ENCODE measurements at regions not wholly inside any gene's neighbourhood (a gene's known extent, or its start where the extent isn't known, plus 50 kb on each side); places are given as distances from the start of the nearest gene placed in this dataset.

DNA sequence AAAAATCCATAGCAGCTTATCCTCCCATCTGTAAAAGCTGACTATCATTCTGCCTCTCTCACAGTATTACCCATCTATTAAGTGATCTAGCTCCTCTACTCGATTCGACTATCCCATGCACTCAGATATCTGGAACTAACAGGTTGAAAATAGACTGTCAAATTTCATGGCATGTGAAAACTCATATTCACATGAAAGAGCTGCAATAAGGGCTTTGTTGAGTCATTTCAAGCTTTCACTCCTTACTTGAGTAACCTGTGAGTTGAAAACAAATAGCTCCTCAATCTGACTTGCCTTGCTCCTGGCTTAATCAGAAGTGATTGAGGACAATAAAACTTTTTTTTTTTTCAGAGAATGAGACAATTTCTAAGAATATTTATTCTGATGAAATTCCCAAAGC lies 192.4 kb upstream of the ERBB4 start:
- DNase-seq (ENCODE audit: low spot score) (no peak), ATAC-seq (ENCODE audit: insufficient number of reproducible peaks, low FRiP score, low read depth) (no peak)
- TF ChIP-seq, protein P1, sequence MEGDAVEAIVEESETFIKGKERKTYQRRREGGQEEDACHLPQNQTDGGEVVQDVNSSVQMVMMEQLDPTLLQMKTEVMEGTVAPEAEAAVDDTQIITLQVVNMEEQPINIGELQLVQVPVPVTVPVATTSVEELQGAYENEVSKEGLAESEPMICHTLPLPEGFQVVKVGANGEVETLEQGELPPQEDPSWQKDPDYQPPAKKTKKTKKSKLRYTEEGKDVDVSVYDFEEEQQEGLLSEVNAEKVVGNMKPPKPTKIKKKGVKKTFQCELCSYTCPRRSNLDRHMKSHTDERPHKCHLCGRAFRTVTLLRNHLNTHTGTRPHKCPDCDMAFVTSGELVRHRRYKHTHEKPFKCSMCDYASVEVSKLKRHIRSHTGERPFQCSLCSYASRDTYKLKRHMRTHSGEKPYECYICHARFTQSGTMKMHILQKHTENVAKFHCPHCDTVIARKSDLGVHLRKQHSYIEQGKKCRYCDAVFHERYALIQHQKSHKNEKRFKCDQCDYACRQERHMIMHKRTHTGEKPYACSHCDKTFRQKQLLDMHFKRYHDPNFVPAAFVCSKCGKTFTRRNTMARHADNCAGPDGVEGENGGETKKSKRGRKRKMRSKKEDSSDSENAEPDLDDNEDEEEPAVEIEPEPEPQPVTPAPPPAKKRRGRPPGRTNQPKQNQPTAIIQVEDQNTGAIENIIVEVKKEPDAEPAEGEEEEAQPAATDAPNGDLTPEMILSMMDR (IDR thresholded peaks at IDR 0.05) = no peak
- Histone ChIP-seq H3K27me3 (replicated peaks; ENCODE audit: insufficient read depth) (no peaks in the 10 kb centered on the region), H3K27ac (no peak overlapping the region), H3K36me3 (no peaks in the 10 kb centered on the region), H3K4me1 (ENCODE audit: control insufficient read depth in 1 of 2, low read depth in 2 of 2) (no peaks in the 10 kb centered on the region), H3K4me3 (no peak overlapping the region), H3K9me3 (no peaks in the 10 kb centered on the region)

DNA sequence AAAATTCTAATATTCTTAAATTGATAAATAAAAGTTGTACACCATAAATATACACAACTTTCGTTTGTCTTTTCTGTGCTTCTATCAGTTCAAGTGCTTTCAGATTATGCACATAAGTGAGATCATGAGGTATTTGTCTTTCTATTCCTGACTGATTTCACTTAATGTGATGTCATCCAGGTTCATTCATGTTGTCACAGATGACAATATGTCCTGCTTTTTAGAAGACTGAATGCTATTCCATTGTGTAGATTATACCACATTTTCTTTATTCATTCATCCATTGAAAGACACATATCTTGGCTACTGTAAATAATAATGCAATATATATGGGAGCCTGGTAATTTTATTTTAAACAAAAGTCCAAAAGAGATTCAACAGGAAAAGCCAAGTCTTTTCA lies 190.1 kb upstream of the ERBB4 start:
- Histone ChIP-seq H3K27me3 (replicated peaks; ENCODE audit: insufficient read depth) (no peaks in the 10 kb centered on the region), H3K36me3 (no peaks in the 10 kb centered on the region), H3K27ac (no peak overlapping the region), H3K4me3 (no peak overlapping the region), H3K4me1 (ENCODE audit: control insufficient read depth in 1 of 2, low read depth in 2 of 2) (no peaks in the 10 kb centered on the region), H3K9me3 (no peaks in the 10 kb centered on the region)
- no peak for DNase-seq (ENCODE audit: low spot score)
- ATAC-seq (ENCODE audit: insufficient number of reproducible peaks, low FRiP score, low read depth) = no peak
- TF ChIP-seq, protein P1 (IDR thresholded peaks at IDR 0.05) = no peak

DNA sequence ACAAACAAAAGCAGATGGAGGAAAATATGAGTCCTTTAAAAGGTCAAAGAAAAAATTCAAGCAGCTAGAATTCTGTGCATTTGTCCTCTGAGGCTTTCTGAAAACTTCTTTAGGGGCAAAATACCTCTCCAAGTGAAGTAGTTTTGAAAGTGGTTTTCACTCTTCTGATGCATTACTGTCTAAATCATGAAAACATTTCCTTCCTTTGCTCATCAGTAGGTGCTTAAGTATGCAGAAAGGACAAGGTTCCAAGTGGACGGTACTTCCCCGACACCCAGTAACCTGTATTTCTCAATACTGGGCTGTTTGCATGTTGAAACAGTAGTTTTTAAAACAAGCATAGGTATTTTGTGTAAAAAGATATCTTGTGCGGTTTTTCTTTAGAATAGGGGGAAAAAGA lies 189.1 kb upstream of the ERBB4 start:
- no peak for ATAC-seq (ENCODE audit: insufficient number of reproducible peaks, low FRiP score, low read depth)
- Histone ChIP-seq H3K4me1 (ENCODE audit: control insufficient read depth in 1 of 2, low read depth in 2 of 2) (peaks cover 0 to 3% of the 10 kb centered on the region in 2 donors), H3K27ac (no peak overlapping the region), H3K9me3 (no peaks in the 10 kb centered on the region), H3K36me3 (no peaks in the 10 kb centered on the region), H3K27me3 (replicated peaks; ENCODE audit: insufficient read depth) (no peaks in the 10 kb centered on the region), H3K4me3 (no peak overlapping the region)
- DNase-seq (ENCODE audit: low spot score) = no peak
- TF ChIP-seq, protein P1 (IDR thresholded peaks at IDR 0.05) = no peak

DNA sequence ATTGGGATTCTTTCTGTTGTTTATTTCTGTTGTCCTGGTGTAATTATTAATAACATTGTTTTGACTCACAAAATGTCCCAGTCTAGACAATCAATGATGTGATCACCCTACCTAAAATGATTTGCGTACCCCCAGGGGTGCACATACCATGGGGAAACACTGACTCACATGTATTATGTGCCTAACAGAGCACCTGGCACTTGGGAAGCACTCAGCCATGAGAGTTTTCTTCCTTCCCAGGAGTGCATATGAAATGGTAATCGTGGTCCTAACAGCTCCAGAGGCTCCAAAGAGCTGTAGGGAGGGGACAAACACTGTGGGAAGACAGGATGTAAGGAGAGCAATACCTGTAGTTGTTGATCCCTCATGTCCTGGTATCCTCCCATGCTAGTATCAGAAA lies 187.8 kb upstream of the ERBB4 start:
- H3K36me3 ChIP-seq = no peaks in the 10 kb centered on the region
- H3K9me3 ChIP-seq = no peaks in the 10 kb centered on the region
- ATAC-seq (ENCODE audit: insufficient number of reproducible peaks, low FRiP score, low read depth) = no peak
- H3K27ac ChIP-seq = no peak overlapping the region
- H3K4me3 ChIP-seq = no peak overlapping the region
- DNase-seq (ENCODE audit: low spot score) = no peak
- TF ChIP-seq, protein P1 (IDR thresholded peaks at IDR 0.05) = no peak
- H3K4me1 ChIP-seq (ENCODE audit: control insufficient read depth in 1 of 2, low read depth in 2 of 2) = peaks cover 0 to 3% of the 10 kb centered on the region in 2 donors
- H3K27me3 ChIP-seq (replicated peaks; ENCODE audit: insufficient read depth) = no peaks in the 10 kb centered on the region

DNA sequence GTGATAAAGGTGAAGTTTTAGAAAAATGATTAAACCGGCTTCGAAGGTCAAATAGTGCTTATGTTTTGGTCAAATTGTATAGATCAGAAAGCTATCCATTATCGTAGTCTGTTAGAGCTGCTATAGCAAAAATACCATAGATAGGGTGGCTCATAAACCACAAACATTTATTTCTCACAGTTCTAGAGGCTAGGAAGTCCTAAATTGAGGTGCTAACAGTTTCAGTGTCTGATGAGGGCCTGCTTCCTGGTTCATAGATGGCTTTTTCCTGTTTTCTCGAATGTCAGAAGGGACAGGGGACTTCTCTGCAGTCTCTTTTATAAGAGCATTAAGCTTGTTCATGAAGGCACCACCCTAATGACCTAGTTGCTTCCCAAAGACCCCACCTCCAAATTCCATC lies 186.6 kb upstream of the ERBB4 start:
- no peaks in the 10 kb centered on the region for H3K27me3 ChIP-seq (replicated peaks; ENCODE audit: insufficient read depth)
- DNase-seq (ENCODE audit: low spot score) (no peak), ATAC-seq (ENCODE audit: insufficient number of reproducible peaks, low FRiP score, low read depth) (no peak)
- H3K4me3 ChIP-seq = no peak overlapping the region
- H3K36me3 ChIP-seq = no peaks in the 10 kb centered on the region
- TF ChIP-seq, protein P1 (IDR thresholded peaks at IDR 0.05) = no peak
- H3K27ac ChIP-seq = no peak overlapping the region
- H3K4me1 ChIP-seq (ENCODE audit: control insufficient read depth in 1 of 2, low read depth in 2 of 2) = peaks cover 0 to 3% of the 10 kb centered on the region in 2 donors
- H3K9me3 ChIP-seq = no peaks in the 10 kb centered on the region
